Chondrocyte (in vitro differentiated cells): ENCODE measurements at regions not wholly inside any gene's neighbourhood (a gene's known extent, or its start where the extent isn't known, plus 50 kb on each side); places are given as distances from the start of the nearest gene placed in this dataset.
"Not testable (repeated sequence)": the region's sequence is repeated elsewhere in the genome, so short reads cannot be mapped to it uniquely, and the experiment has no call there.

Experiments used
- DNase-seq: peaks from one replicate; pipeline ENCODE4 v3.0.0; 2021; ENCODE audit warnings: mixed read lengths, low spot score
- H3K27ac Mint-ChIP-seq: one replicate; pipeline ENCODE4 v1.8.0; 2021; ENCODE audit warnings: mild to moderate bottlenecking, moderate library complexity, mixed read lengths; ENCODE audit not compliant: unreplicated experiment
- H3K27me3 Mint-ChIP-seq: 2 replicates; pipeline ENCODE4 v1.8.0; 2021; ENCODE audit warnings: low read depth, mixed read lengths
- H3K36me3 Mint-ChIP-seq: 2 replicates; pipeline ENCODE4 v1.8.0; 2021; ENCODE audit warnings: low read depth, mixed read lengths
- H3K4me1 Mint-ChIP-seq: 2 replicates; pipeline ENCODE4 v1.8.0; 2021; ENCODE audit warnings: low read depth, mild to moderate bottlenecking, mixed read lengths
- H3K4me3 Mint-ChIP-seq: one replicate; pipeline ENCODE4 v1.8.0; 2021; ENCODE audit warnings: mild to moderate bottlenecking, moderate library complexity, mixed read lengths; ENCODE audit not compliant: unreplicated experiment
- H3K9me3 Mint-ChIP-seq: 2 replicates; pipeline ENCODE4 v1.8.0; 2021; ENCODE audit warnings: low read depth, mixed read lengths
- CTCF ChIP-seq: fragments of 200-600 bp; sonication (generic); IDR thresholded peaks from 2 replicates; pipeline ENCODE4 v1.5.0; 2021; ENCODE audit warnings: antibody characterized with exemption, mild to moderate bottlenecking, moderate library complexity

GRCh38 chr14:99034711-99035171, 237.3 kb downstream of the BCL11B start:
- no peak for DNase-seq
- TF ChIP-seq CTCF: peak; percentile 27
- H3K27me3 Mint-ChIP-seq: peaks cover 7% of the 10 kb centered on the region
- H3K4me3 Mint-ChIP-seq: no peak overlapping the region
- H3K36me3 Mint-ChIP-seq: no peaks in the 10 kb centered on the region
- H3K27ac Mint-ChIP-seq: peak overlapping the region; percentile 37
- no peaks in the 10 kb centered on the region for H3K9me3 Mint-ChIP-seq
- H3K4me1 Mint-ChIP-seq: peaks cover 38% of the 10 kb centered on the region

DNA sequence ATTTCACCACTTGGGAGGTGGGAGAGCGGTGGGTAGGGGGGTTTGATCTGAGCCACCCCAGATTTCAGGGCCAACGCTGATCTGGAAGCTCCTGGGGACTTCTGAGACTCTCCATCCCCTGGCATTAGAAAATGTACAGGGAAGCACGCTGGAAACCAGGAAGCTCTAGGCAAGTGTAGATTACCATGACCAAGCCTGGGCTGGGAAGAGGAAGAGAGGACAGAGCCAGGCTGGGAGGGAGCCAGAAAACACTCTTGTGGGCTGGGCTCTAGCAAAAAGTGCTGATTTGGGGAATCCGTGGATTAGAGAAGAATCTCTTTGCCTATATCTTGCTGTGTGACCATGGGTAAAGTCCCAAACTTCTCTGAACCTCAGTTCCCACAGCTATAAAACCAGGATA, 236.7 kb downstream of the BCL11B start:
- Mint-ChIP-seq H3K36me3 (no peaks in the 10 kb centered on the region), H3K27ac (peak overlapping the region; percentile 37), H3K4me3 (no peak overlapping the region), H3K4me1 (peaks cover 38% of the 10 kb centered on the region), H3K27me3 (peaks cover 3% of the 10 kb centered on the region), H3K9me3 (no peaks in the 10 kb centered on the region)
- no peak for DNase-seq
- no peak for TF ChIP-seq CTCF

DNA sequence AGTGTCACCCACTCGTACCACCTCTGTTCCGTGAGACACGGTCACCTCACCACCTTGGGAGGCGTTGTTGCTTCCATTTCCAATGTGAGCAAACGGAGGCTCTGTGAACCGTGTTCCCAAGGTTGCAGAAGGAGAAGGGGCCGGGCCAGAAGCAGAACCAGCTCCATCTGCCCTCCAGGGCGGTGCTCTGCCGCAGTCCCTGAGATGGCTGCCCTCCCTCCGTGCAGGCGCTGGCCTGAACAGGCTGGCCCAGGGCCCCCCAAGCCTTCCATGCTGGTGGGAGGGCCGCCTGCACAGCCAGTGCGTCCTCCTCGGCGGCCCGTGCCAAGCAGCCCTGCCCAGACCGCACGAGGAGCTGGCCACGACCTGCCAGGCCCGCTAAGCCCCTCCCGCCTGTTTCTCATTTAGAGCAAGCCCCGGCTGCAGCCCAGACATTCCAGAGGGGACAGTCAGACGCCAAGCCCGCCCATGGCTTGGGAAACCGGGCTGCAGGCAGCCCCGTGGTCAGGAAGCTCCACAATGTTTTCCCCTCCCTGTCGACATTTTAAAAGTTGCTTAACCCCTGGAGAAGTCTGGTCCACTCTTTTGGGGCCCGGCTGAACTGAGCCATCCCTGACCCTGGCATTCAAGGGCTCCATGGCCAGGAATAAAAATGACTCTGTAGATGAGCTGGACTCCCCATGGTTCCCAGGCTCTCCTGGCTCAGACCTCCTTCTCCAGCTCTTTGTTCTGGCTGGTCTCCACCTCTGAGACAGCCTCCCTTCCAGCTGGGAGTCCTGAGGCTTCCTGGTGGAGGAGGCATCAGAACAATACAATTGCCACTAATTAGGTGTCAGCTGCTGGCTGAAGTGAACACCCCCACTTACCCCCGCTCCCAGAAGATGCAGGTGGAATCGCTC, 236.0 kb downstream of the BCL11B start:
- peak; percentile 97 for DNase-seq
- Mint-ChIP-seq H3K36me3 (no peaks in the 10 kb centered on the region), H3K4me3 (peak overlapping the region; percentile 36), H3K9me3 (no peaks in the 10 kb centered on the region), H3K27ac (peak overlapping the region; percentile 98), H3K27me3 (no peaks in the 10 kb centered on the region), H3K4me1 (peaks cover 38% of the 10 kb centered on the region)
- TF ChIP-seq CTCF: peak; percentile 56

- H3K4me1 Mint-ChIP-seq: peaks cover 38% of the 10 kb centered on the region
- no peaks in the 10 kb centered on the region for H3K27me3 Mint-ChIP-seq
- no peak for DNase-seq
- H3K36me3 Mint-ChIP-seq: no peaks in the 10 kb centered on the region
- H3K4me3 Mint-ChIP-seq: no peak overlapping the region
- no peak for TF ChIP-seq CTCF
- peak overlapping the region; percentile 98 for H3K27ac Mint-ChIP-seq
- no peaks in the 10 kb centered on the region for H3K9me3 Mint-ChIP-seq
Measured at GRCh38 chr14:99036611-99037293, 235.2 kb downstream of the BCL11B start.

DNA sequence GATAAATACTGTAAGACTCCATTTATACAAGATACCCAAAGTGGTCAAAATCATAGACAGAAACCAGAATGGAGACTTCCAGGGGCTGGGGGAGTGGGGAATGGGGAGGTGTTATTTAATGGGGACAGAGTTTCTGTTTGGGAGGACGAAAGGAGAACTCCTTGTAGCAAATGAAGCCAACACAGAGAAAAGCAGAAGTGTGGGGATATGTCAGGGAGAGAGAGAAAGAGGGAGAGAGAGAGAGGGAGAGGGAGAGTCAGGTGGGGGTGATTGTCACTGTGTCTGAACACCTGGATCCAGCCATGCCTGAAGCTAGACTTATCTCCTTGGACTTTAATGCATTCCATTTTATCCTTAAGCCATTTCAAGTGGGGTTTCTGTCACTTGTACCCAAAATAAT, 234.7 kb downstream of the BCL11B start:
- H3K36me3 Mint-ChIP-seq, DNase-seq, H3K9me3 Mint-ChIP-seq, H3K4me3 Mint-ChIP-seq, H3K27me3 Mint-ChIP-seq: not testable (repeated sequence)
- Mint-ChIP-seq H3K27ac (peak overlapping the region; percentile 59), H3K4me1 (peaks cover 38% of the 10 kb centered on the region)
